Loucy (cell line): ENCODE measurements at regions not wholly inside any gene's neighbourhood (a gene's known extent, or its start where the extent isn't known, plus 50 kb on each side); places are given as distances from the start of the nearest gene placed in this dataset.

Experiments used
- H2AFZ ChIP-seq: fragments of 200-600 bp; sonication (generic); 2 replicates; pipeline ENCODE4 v1.6.0; 2016; ENCODE audit warnings: antibody characterized with exemption, mild to moderate bottlenecking, low read length, moderate library complexity
- H3F3A ChIP-seq: fragments of 200-600 bp; 2 replicates; pipeline ENCODE4 v1.6.0; 2016; ENCODE audit warnings: antibody characterized with exemption, low read depth, mild to moderate bottlenecking
- H3K27me3 ChIP-seq: fragments of 200-600 bp; sonication (generic); 2 replicates; pipeline ENCODE4 v1.6.1; 2014; ENCODE audit warnings: low read length, mild to moderate bottlenecking; ENCODE audit not compliant: insufficient read depth, poor library complexity, severe bottlenecking
- H3K36me3 ChIP-seq: fragments of 200-600 bp; sonication (generic); 2 replicates; pipeline ENCODE4 v1.6.1; 2016; ENCODE audit warnings: low read length; ENCODE audit not compliant: insufficient read depth
- H3K4me1 ChIP-seq: fragments of 200-600 bp; sonication (generic); 2 replicates; pipeline ENCODE4 v1.5.1; 2014; ENCODE audit warnings: low read length, mild to moderate bottlenecking; ENCODE audit not compliant: insufficient read depth, poor library complexity, severe bottlenecking
- H3K4me2 ChIP-seq: fragments of 200-600 bp; sonication (generic); 2 replicates; pipeline ENCODE4 v1.6.0; 2014; ENCODE audit warnings: antibody characterized with exemption, low read length, low read depth, mild to moderate bottlenecking; ENCODE audit not compliant: poor library complexity, severe bottlenecking
- H3K4me3 ChIP-seq: fragments of 200-600 bp; sonication (generic); 2 replicates; pipeline ENCODE4 v1.5.1; 2014; ENCODE audit warnings: low read length, mild to moderate bottlenecking, mixed read lengths; ENCODE audit not compliant: poor library complexity, severe bottlenecking
- H3K79me2 ChIP-seq: fragments of 200-600 bp; sonication (generic); 2 replicates; pipeline ENCODE4 v1.6.1; 2014; ENCODE audit warnings: low read length; ENCODE audit not compliant: insufficient read depth
- H3K9ac ChIP-seq: fragments of 200-600 bp; sonication (generic); 2 replicates; pipeline ENCODE4 v1.6.0; 2014; ENCODE audit warnings: mild to moderate bottlenecking, low read depth, low read length, moderate library complexity; ENCODE audit not compliant: poor library complexity, severe bottlenecking
- H3K9me2 ChIP-seq: fragments of 200-600 bp; sonication (generic); replicated peaks from 2 replicates; pipeline ENCODE4 v1.6.1; 2016; ENCODE audit warnings: low read depth, low read length, mixed read lengths
- H3K9me3 ChIP-seq: fragments of 200-600 bp; sonication (generic); 2 replicates; pipeline ENCODE4 v1.6.1; 2014; ENCODE audit warnings: mild to moderate bottlenecking, antibody characterized with exemption, low read length, low read depth; ENCODE audit not compliant: insufficient read depth
- H4K20me1 ChIP-seq: fragments of 200-600 bp; sonication (generic); 2 replicates; pipeline ENCODE4 v1.6.0; 2014; ENCODE audit warnings: antibody characterized with exemption, low read length, mild to moderate bottlenecking; ENCODE audit not compliant: insufficient read depth, poor library complexity, severe bottlenecking
- CTCF ChIP-seq: fragments of 200-600 bp; sonication (generic); conservative IDR thresholded peaks from 2 replicates; pipeline ENCODE4 v1.5.1; 2014; ENCODE audit warnings: mild to moderate bottlenecking, antibody characterized with exemption, low read length
- EZH2phosphoT487 ChIP-seq: fragments of 200-600 bp; IDR thresholded peaks from 2 replicates; pipeline ENCODE4 v1.6.1; 2018; ENCODE audit warnings: antibody characterized with exemption, mild to moderate bottlenecking, moderate library complexity, borderline replicate concordance

GRCh38 chr5:87653242-87653641 lies 240.5 kb upstream of the CCNH start:
- Histone ChIP-seq H4K20me1 (no peaks in the 10 kb centered on the region), H3K4me1 (no peaks in the 10 kb centered on the region), H3K9me2 (no peaks in the 10 kb centered on the region)

GRCh38 chr5:87650284-87650683 lies 237.6 kb upstream of the CCNH start:
- Histone ChIP-seq H2AFZ (no peak overlapping the region), H3K9me3 (no peaks in the 10 kb centered on the region), H3K9ac (no peak overlapping the region), H3K36me3 (no peaks in the 10 kb centered on the region), H3K4me1 (no peaks in the 10 kb centered on the region), H3F3A (no peaks in the 10 kb centered on the region), H3K9me2 (no peaks in the 10 kb centered on the region), H3K79me2 (no peaks in the 10 kb centered on the region), H3K4me3 (no peak overlapping the region), H3K4me2 (no peak overlapping the region), H3K27me3 (no peaks in the 10 kb centered on the region), H4K20me1 (no peaks in the 10 kb centered on the region)
- TF ChIP-seq EZH2phosphoT487 (no peak), CTCF (no peak)

More at GRCh38 chr5:87653242-87653641, 240.5 kb upstream of the CCNH start:
- Histone ChIP-seq H3F3A (no peaks in the 10 kb centered on the region), H3K9ac (no peak overlapping the region), H3K4me3 (no peak overlapping the region), H3K9me3 (no peaks in the 10 kb centered on the region), H3K79me2 (no peaks in the 10 kb centered on the region), H3K4me2 (no peak overlapping the region), H3K36me3 (no peaks in the 10 kb centered on the region), H3K27me3 (no peaks in the 10 kb centered on the region), H2AFZ (no peak overlapping the region)
- TF ChIP-seq EZH2phosphoT487 (no peak), CTCF (no peak)

GRCh38 chr5:87649455-87649854 lies 236.7 kb upstream of the CCNH start:
- H4K20me1 ChIP-seq = no peaks in the 10 kb centered on the region
- H3K9me3 ChIP-seq = no peaks in the 10 kb centered on the region
- no peaks in the 10 kb centered on the region for H3F3A ChIP-seq
- H3K27me3 ChIP-seq = no peaks in the 10 kb centered on the region
- H3K9me2 ChIP-seq = no peaks in the 10 kb centered on the region
- H3K4me1 ChIP-seq = no peaks in the 10 kb centered on the region
- TF ChIP-seq CTCF (no peak), EZH2phosphoT487 (no peak)
- no peak overlapping the region for H3K4me2 ChIP-seq
- no peak overlapping the region for H3K4me3 ChIP-seq
- no peaks in the 10 kb centered on the region for H3K79me2 ChIP-seq
- H3K36me3 ChIP-seq = no peaks in the 10 kb centered on the region
- no peak overlapping the region for H2AFZ ChIP-seq
- no peak overlapping the region for H3K9ac ChIP-seq
